Glutamatergic neuron (in vitro differentiated cells): ENCODE measurements at regions not wholly inside any gene's neighbourhood (a gene's known extent, or its start where the extent isn't known, plus 50 kb on each side); places are given as distances from the start of the nearest gene placed in this dataset.

Experiments used
- DNase-seq: peaks from one replicate; pipeline ENCODE4 v3.0.0; 2022
- H3K27ac Mint-ChIP-seq: one replicate; pipeline ENCODE4 v1.8.0; 2020; ENCODE audit warnings: mild to moderate bottlenecking, mixed read lengths, inconsistent platforms; ENCODE audit not compliant: unreplicated experiment
- H3K27me3 Mint-ChIP-seq: one replicate; pipeline ENCODE4 v1.8.0; 2020; ENCODE audit warnings: mild to moderate bottlenecking, moderate library complexity, mixed read lengths, inconsistent platforms; ENCODE audit not compliant: unreplicated experiment
- H3K36me3 Mint-ChIP-seq: one replicate; pipeline ENCODE4 v1.8.0; 2020; ENCODE audit warnings: mild to moderate bottlenecking, mixed read lengths, inconsistent platforms; ENCODE audit not compliant: unreplicated experiment
- H3K4me1 Mint-ChIP-seq: one replicate; pipeline ENCODE4 v1.8.0; 2020; ENCODE audit warnings: mild to moderate bottlenecking, low read depth, mixed read lengths, inconsistent platforms; ENCODE audit not compliant: unreplicated experiment
- H3K4me3 Mint-ChIP-seq: one replicate; pipeline ENCODE4 v1.8.0; 2020; ENCODE audit warnings: mild to moderate bottlenecking, mixed read lengths, inconsistent platforms; ENCODE audit not compliant: unreplicated experiment
- H3K9me3 Mint-ChIP-seq: one replicate; pipeline ENCODE4 v1.8.0; 2020; ENCODE audit warnings: mild to moderate bottlenecking, moderate library complexity, mixed read lengths, inconsistent platforms; ENCODE audit not compliant: unreplicated experiment
- TF ChIP-seq, protein P1 (sequence below): fragments of 200-600 bp; sonication (generic); IDR thresholded peaks from one replicate; pipeline ENCODE4 v1.5.0; 2021; ENCODE audit not compliant: partially characterized antibody, unreplicated experiment

- no peaks in the 10 kb centered on the region for H3K27me3 Mint-ChIP-seq
- no peaks in the 10 kb centered on the region for H3K36me3 Mint-ChIP-seq
- no peak for DNase-seq
- no peaks in the 10 kb centered on the region for H3K9me3 Mint-ChIP-seq
- H3K4me1 Mint-ChIP-seq = no peaks in the 10 kb centered on the region
- no peak overlapping the region for H3K27ac Mint-ChIP-seq
- TF ChIP-seq, protein P1, sequence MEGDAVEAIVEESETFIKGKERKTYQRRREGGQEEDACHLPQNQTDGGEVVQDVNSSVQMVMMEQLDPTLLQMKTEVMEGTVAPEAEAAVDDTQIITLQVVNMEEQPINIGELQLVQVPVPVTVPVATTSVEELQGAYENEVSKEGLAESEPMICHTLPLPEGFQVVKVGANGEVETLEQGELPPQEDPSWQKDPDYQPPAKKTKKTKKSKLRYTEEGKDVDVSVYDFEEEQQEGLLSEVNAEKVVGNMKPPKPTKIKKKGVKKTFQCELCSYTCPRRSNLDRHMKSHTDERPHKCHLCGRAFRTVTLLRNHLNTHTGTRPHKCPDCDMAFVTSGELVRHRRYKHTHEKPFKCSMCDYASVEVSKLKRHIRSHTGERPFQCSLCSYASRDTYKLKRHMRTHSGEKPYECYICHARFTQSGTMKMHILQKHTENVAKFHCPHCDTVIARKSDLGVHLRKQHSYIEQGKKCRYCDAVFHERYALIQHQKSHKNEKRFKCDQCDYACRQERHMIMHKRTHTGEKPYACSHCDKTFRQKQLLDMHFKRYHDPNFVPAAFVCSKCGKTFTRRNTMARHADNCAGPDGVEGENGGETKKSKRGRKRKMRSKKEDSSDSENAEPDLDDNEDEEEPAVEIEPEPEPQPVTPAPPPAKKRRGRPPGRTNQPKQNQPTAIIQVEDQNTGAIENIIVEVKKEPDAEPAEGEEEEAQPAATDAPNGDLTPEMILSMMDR = no peak
- H3K4me3 Mint-ChIP-seq = no peak overlapping the region
These were observed 266.1 kb downstream of the ARRDC4 start for GRCh38 chr15:98226578-98226977.

- Mint-ChIP-seq H3K4me1 (no peaks in the 10 kb centered on the region), H3K9me3 (no peaks in the 10 kb centered on the region), H3K27me3 (no peaks in the 10 kb centered on the region), H3K4me3 (no peak overlapping the region), H3K27ac (no peak overlapping the region), H3K36me3 (no peaks in the 10 kb centered on the region)
- DNase-seq = no peak
- TF ChIP-seq, protein P1 = no peak
These were observed 268.3 kb downstream of the ARRDC4 start for GRCh38 chr15:98228846-98229245.

- Mint-ChIP-seq H3K27ac (no peak overlapping the region), H3K4me3 (no peak overlapping the region), H3K9me3 (no peaks in the 10 kb centered on the region), H3K36me3 (no peaks in the 10 kb centered on the region), H3K4me1 (no peaks in the 10 kb centered on the region), H3K27me3 (no peaks in the 10 kb centered on the region)
- no peak for DNase-seq
- TF ChIP-seq, protein P1 = no peak
These were observed 270.5 kb downstream of the ARRDC4 start for GRCh38 chr15:98230975-98231374.

GRCh38 chr15:98231696-98232440 lies 271.4 kb downstream of the ARRDC4 start:
- no peak for DNase-seq
- Mint-ChIP-seq H3K36me3 (no peaks in the 10 kb centered on the region), H3K4me1 (no peaks in the 10 kb centered on the region), H3K9me3 (no peaks in the 10 kb centered on the region), H3K27me3 (no peaks in the 10 kb centered on the region), H3K4me3 (no peak overlapping the region), H3K27ac (no peak overlapping the region)
- TF ChIP-seq, protein P1 = no peak

GRCh38 chr15:98232761-98233160 lies 272.3 kb downstream of the ARRDC4 start:
- Mint-ChIP-seq H3K36me3 (no peaks in the 10 kb centered on the region), H3K27ac (no peak overlapping the region), H3K4me3 (no peak overlapping the region), H3K27me3 (no peaks in the 10 kb centered on the region), H3K9me3 (no peaks in the 10 kb centered on the region), H3K4me1 (no peaks in the 10 kb centered on the region)
- TF ChIP-seq, protein P1 = no peak
- DNase-seq = no peak
